ENCODE measurements at regions not wholly inside any gene's neighbourhood (a gene's known extent, or its start where the extent isn't known, plus 50 kb on each side); places are given as distances from the start of the nearest gene placed in this dataset.

DNA sequence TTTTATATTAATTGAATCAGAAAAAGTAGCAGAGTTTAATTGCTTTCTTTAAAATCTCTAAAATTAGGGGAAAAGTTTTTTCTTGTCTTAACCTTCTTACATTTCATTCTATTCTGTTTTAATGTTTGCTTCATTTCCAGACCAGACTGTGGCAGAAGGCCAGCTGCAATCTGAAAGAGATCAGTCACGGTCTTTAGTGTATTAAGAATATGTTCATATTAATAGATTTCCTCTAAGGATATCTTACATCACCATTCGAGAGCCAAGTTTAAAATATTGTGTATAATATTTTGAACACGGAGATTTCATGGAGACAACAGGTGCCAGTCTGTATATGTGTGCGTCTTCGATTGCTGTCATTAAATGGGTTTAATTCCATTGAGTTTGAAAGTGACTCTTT is 230.9 kb upstream of the ZSWIM2 start:
- TF ChIP-seq, protein P1, sequence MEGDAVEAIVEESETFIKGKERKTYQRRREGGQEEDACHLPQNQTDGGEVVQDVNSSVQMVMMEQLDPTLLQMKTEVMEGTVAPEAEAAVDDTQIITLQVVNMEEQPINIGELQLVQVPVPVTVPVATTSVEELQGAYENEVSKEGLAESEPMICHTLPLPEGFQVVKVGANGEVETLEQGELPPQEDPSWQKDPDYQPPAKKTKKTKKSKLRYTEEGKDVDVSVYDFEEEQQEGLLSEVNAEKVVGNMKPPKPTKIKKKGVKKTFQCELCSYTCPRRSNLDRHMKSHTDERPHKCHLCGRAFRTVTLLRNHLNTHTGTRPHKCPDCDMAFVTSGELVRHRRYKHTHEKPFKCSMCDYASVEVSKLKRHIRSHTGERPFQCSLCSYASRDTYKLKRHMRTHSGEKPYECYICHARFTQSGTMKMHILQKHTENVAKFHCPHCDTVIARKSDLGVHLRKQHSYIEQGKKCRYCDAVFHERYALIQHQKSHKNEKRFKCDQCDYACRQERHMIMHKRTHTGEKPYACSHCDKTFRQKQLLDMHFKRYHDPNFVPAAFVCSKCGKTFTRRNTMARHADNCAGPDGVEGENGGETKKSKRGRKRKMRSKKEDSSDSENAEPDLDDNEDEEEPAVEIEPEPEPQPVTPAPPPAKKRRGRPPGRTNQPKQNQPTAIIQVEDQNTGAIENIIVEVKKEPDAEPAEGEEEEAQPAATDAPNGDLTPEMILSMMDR (IDR thresholded peaks at IDR 0.05; ENCODE audit: low read depth, low read length) = no peak
- no peak overlapping the region for H3K4me3 ChIP-seq (ENCODE audit: low read depth, low read length)

DNA sequence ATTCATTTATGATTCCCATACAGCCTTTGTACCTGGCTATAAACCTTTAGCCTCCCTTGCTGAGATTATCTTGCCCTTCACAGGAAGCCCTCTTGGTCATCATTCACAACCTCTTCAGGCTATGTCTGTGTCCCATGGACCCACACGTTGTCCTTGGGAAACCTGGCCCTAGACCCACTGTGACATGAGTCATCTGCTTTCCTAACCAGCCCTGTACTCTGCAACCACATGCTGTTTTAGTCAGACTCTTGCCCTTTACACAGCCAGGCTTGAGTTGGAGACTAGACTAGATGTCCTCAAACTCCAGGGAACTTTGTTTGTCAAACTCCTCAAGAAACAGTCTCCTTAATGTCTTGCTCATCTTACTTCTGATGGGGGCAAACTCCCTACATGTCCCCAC is 229.3 kb upstream of the ZSWIM2 start:
- H3K4me3 ChIP-seq (ENCODE audit: low read depth, low read length) = no peak overlapping the region

DNA sequence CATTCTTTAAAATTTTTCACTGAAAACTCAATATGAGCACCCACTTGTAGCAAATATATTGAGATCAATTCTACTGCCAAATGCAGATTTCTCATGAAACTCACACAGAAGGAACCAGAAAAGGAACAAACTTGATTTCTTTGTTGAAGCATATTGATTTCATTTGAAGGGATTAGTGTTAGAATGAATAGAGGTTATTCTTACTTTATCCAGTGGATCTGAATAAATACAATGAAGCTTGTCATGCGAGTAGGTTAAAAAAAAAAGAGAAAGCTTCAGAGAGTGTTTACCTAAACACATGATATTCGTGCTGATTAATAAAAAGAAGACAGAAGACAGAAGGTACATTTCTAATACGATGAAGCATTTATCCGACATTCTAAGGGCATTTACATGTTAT is 226.7 kb upstream of the ZSWIM2 start:
- TF ChIP-seq, protein P1 (IDR thresholded peaks at IDR 0.05; ENCODE audit: low read depth, low read length) = no peak
- H3K4me3 ChIP-seq (ENCODE audit: low read depth, low read length) = no peak overlapping the region

More for the DNA sequence above, 229.3 kb upstream of the ZSWIM2 start:
- TF ChIP-seq, protein P1 (IDR thresholded peaks at IDR 0.05; ENCODE audit: low read depth, low read length) = no peak

DNA sequence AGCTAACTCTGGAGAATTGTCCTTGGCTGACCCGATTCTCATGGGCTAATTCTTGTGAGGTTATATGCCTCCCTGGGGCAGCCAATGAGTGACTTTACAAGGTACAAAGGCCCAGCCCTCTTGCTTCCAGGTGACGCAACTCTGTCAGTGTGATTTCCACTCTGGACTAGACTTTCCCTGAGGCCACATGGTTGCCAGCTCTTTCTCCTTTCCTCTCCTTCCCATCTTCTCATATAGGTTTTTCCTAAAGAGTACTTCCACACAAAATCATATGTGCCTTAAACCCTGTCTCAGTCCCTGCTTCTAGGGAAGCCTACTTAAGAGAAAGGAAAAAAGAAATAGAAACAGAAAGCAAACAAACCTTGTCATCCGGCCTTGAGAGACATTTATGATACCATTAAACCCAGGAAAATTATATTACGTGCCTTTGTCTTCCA is 226.2 kb upstream of the ZSWIM2 start:
- TF ChIP-seq, protein P1 (IDR thresholded peaks at IDR 0.05; ENCODE audit: low read depth, low read length) = no peak
- no peak overlapping the region for H3K4me3 ChIP-seq (ENCODE audit: low read depth, low read length)

DNA sequence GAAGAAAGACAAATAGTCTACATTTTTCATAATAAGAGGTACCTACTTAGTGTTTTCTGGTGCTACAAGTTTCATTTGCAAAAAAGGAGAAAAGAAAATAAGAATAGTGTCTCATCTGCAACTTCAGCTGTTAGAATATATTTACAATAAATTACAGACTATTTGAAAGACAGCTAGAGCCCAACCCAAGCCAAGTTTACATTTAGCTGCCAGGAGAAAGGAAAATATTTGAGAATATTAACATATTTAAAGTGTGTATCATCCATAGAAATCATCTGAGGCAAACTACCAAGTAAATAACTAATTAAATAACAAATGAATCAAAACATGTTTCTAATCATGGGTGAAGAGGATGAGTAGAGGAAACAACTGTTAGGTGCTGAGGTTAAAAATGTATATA is 209.2 kb upstream of the ZSWIM2 start:
- TF ChIP-seq, protein P1 (IDR thresholded peaks at IDR 0.05; ENCODE audit: low read depth, low read length) = no peak
- H3K4me3 ChIP-seq (ENCODE audit: low read depth, low read length) = no peak overlapping the region

DNA sequence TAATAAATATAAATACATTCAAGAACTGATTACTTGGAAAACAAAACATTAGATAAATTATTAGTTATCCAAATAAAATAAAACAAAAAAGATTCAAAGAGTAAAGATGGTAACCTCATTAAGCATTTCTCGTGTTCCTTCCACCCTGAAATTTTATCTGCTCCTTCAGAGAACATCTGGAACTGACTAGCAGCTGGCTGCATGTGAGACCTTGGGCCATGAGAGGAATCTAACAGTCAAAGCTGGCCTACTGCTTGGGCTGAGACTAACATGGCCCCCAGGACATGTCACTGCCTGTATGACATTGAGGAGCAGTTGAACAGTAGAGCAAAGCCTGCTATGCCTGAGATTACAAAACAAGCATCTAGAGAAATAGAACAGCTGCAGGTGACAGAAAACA is 208.5 kb upstream of the ZSWIM2 start:
- H3K4me3 ChIP-seq (ENCODE audit: low read depth, low read length) = no peak overlapping the region
- TF ChIP-seq, protein P1 (IDR thresholded peaks at IDR 0.05; ENCODE audit: low read depth, low read length) = no peak

DNA sequence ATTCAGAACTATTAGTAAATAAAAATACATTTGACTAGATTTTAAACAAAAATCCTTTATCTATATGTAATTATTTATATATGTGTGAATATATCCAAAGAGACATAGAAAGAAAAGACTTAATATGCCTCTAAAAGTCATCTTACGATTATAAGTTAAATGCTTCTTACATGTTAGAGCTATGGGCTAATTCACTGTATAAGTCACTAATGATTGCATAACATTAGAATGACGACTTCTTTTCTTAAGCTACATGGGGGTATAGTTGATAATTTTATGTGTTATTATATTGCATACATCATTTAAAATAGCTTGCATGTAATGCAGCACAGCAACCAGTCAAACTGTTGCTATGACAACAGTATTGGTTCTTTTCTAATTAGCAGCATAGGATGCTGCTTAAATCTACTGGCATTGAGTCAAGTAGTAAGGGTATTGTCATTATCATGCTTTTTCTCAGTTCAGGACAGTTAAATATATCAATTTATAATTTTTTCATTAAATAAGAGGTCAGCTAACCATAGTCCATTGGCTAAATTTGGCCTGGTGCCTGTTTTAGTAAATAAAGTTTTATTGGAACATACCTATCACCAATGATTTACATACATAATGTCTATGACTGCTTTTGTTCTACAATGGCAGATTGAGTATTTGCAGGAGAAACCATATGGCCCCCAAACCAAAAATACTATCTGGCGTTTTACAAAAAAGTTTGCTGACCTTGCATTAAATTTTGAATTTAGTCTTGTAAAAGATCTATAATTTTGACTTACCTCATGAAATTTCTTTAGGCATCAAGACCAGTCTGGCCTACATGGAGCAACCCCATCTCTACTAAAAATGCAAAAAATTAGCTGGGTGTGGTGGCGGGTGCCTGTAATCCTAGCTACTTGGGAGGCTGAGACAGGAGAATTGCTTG is 207.7 kb upstream of the ZSWIM2 start:
- no peak overlapping the region for H3K4me3 ChIP-seq (ENCODE audit: low read depth, low read length)
- TF ChIP-seq, protein P1 (IDR thresholded peaks at IDR 0.05; ENCODE audit: low read depth, low read length) = no peak
